BJ (cell line): ENCODE measurements at regions not wholly inside any gene's neighbourhood (a gene's known extent, or its start where the extent isn't known, plus 50 kb on each side); places are given as distances from the start of the nearest gene placed in this dataset.

ENCODE experiments used
- CTCF ChIA-PET: fragments of 350-600 bp; formaldehyde crosslinking; extraction: SDS; loops from one replicate; lab custom pipeline; 2021; ENCODE audit warnings: antibody characterized with exemption, inconsistent platforms; lab: Yijun Ruan, JAX
- POLR2A ChIA-PET: fragments of 300-600 bp; sonication (Branson Sonifier 250); formaldehyde crosslinking; extraction: SDS; loops from one replicate; lab custom pipeline; 2021; ENCODE audit warnings: antibody characterized with exemption; lab: Charles Lee
- DNase-seq: peaks from one replicate; pipeline ENCODE4 v3.0.0-alpha.2; 2011; ENCODE audit warnings: low read depth
- H3K27me3 ChIP-seq: 2 replicates; pipeline ENCODE4 v1.6.0; 2011; ENCODE audit warnings: low read length; ENCODE audit not compliant: control insufficient read depth, insufficient read depth
- H3K36me3 ChIP-seq: 2 replicates; pipeline ENCODE4 v1.5.1; 2011; ENCODE audit warnings: low read length; ENCODE audit not compliant: control insufficient read depth, insufficient read depth
- H3K4me3 ChIP-seq: 2 replicates; pipeline ENCODE4 v1.5.1; 2011; ENCODE audit warnings: low read depth, mild to moderate bottlenecking, control low read depth, low read length
- CTCF ChIP-seq: IDR thresholded peaks from 2 replicates; pipeline ENCODE4 v1.5.1; 2011; ENCODE audit warnings: low read depth, mild to moderate bottlenecking, control low read depth, inconsistent platforms, low read length, moderate library complexity; ENCODE audit not compliant: insufficient read depth

GRCh38 chr4:63524764-63525163, 884.5 kb downstream of the TECRL start:
- ChIA-PET POLR2A (no interaction called here), CTCF (no interaction called here)
- H3K4me3 ChIP-seq, result no peak overlapping the region
- no peak for TF ChIP-seq CTCF
- no peak for DNase-seq
- H3K27me3 ChIP-seq, result no peaks in the 10 kb centered on the region
- H3K36me3 ChIP-seq, result no peaks in the 10 kb centered on the region

GRCh38 chr4:63505714-63506460, 903.4 kb downstream of the TECRL start:
- TF ChIP-seq CTCF, result no peak
- Histone ChIP-seq H3K36me3 (no peaks in the 10 kb centered on the region), H3K27me3 (no peaks in the 10 kb centered on the region), H3K4me3 (no peak overlapping the region)
- no peak for DNase-seq
- POLR2A ChIA-PET, result no interaction called here
- CTCF ChIA-PET, result no interaction called here

- DNase-seq, result no peak
- Histone ChIP-seq H3K27me3 (no peaks in the 10 kb centered on the region), H3K36me3 (no peaks in the 10 kb centered on the region), H3K4me3 (no peak overlapping the region)
- CTCF ChIA-PET, result no interaction called here
- POLR2A ChIA-PET, result no interaction called here
- TF ChIP-seq CTCF, result no peak
These were observed 916.0 kb downstream of the TECRL start for GRCh38 chr4:63493265-63493664.

- CTCF ChIA-PET, result no interaction called here
- no peak for DNase-seq
These were observed 916.7 kb downstream of the TECRL start for GRCh38 chr4:63492515-63492914.

GRCh38 chr4:63464393-63464792, 944.9 kb downstream of the TECRL start:
- ChIA-PET CTCF (no interaction called here), POLR2A (no interaction called here)
- DNase-seq, result no peak
- no peak for TF ChIP-seq CTCF
- H3K36me3 ChIP-seq, result no peaks in the 10 kb centered on the region
- H3K4me3 ChIP-seq, result no peak overlapping the region
- H3K27me3 ChIP-seq, result no peaks in the 10 kb centered on the region

More at GRCh38 chr4:63492515-63492914, 916.7 kb downstream of the TECRL start:
- Histone ChIP-seq H3K4me3 (no peak overlapping the region), H3K27me3 (no peaks in the 10 kb centered on the region), H3K36me3 (no peaks in the 10 kb centered on the region)
- TF ChIP-seq CTCF, result no peak
- POLR2A ChIA-PET, result no interaction called here
